ENCODE measurements at regions not wholly inside any gene's neighbourhood (a gene's known extent, or its start where the extent isn't known, plus 50 kb on each side); places are given as distances from the start of the nearest gene placed in this dataset.

DNA sequence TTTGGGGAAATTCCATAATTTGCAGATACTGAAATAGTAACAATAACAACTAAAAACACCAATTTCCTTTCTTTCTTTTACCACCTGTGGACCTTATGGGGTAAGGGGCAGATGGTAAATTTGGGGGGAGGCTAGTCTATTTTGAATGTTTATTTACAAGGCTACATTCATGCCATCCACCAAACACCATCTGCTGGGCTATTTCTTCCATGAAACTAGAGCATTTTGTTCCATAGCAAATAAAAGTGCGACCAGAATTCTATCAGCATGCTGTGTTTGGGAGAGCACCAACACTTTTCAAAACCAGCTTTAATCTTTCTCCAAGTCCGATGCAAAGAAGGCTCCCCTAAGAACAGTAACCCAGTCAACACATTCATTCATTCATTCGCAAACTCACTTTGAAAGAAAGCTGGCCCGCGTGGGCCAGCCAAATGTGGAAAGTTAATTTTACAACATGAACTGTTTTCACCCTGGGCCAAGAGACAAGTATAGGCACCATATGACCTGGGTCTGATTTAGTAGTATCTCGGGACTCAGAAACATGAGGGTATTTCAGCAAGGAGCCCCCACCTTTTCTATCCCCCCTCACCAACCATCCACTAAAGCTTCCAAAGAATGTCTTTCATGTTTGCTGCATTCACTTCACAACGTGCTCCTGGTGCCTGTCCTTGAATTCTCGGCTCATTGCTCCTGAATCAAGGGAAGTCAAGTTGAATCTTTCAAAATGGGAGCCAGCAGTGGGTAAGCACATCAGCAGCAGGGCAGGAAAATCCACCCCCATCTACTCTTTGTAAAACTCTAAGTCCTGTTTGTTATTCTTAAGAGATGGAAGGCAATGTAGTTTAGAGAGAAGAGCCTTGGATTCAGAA lies 210.6 kb downstream of the C1D start:
- DNase-seq (ENCODE audit: low read depth in 2 of 3, low spot score in 2 of 3) = no peak

DNA sequence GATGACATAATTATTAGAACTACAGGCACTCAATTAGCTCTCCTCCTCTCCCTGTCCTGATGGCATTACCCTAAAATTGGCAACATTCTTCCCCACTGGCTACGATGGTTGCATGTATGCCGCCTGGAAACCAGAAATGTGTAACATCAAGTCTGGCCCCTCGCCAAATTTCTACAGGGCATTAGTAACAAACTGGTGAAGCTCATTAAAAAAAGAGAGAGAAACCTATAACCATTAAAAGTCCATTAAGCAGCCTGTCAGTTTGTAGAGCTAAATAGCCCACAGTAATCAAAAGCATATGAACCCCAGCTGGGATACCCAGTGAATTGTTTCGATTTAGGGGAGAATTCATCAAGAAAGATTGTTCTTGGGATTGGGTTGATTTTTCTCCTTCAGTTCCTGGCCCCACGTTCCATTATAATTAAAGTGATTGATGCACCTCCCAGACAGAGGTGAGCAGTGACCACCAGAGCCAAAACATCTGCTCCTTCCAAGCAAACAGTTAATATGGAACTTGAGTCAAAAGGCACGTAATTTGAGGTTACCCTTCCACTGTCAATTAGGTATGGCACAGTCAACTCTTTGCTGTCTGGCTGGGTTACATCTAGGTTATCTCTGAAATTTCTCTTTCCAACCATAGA lies 208.6 kb downstream of the C1D start:
- DNase-seq (ENCODE audit: low read depth in 2 of 3, low spot score in 2 of 3) = no peak

DNA sequence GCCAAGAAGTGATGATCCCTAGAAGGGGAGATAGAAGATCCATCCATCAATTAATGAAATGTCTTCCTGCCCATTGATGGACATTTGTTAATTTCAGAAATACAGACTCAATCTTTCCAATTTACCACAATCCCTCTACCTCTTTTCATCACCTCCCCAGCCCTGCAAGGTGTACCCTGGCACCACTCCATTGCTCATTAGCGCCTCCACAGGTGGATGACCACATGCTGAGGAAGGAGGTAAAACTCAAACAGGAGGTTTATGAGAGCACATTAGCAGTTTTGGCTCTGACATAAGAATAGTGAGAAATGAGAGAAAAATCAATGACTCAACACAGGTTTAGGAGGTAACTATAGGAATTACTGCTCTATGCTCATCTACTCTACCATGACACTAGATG lies 208.0 kb downstream of the C1D start:
- no peak for DNase-seq (ENCODE audit: low read depth in 2 of 3, low spot score in 2 of 3)

DNA sequence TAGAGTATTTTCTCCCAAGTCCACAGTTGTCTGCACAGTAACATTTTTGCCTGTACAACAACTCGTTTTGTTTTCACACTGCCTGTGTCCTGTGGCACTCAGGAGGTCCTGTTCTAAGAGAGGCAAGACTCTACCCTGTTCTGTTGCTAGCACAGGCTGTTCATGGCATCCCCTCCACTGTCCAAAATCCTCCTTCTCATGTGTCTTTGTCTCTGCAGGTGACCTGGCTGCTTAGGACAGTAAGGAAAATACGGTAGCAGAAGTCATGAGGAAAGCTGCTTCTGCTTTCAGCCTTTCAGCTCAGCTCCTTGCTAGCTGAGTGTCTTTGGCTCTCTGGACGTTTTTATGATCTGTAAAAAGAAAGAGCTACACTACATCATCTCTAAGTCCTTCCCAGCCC lies 205.9 kb downstream of the C1D start:
- DNase-seq (ENCODE audit: low read depth in 2 of 3, low spot score in 2 of 3) = no peak

DNA sequence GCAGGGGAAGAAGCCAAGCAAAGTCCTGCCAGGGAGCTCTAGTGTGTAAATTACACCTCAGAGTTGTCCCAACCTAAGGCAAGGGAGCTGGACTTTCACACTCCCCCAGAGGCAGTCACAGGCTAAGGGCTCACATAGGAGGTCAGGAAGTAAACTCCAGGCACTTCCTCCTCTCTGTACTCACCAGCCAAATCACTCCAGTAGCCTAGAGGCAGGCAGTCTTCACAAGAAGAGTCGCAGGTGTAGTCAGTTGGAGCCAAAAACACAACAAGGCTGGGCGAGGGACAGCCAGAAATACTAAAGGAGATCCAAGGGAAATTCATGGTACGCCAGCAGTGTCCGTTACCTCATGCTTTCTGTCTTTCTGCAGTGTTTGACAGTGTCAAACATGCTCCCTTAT lies 205.0 kb downstream of the C1D start:
- DNase-seq (ENCODE audit: low read depth in 2 of 3, low spot score in 2 of 3) = no peak

DNA sequence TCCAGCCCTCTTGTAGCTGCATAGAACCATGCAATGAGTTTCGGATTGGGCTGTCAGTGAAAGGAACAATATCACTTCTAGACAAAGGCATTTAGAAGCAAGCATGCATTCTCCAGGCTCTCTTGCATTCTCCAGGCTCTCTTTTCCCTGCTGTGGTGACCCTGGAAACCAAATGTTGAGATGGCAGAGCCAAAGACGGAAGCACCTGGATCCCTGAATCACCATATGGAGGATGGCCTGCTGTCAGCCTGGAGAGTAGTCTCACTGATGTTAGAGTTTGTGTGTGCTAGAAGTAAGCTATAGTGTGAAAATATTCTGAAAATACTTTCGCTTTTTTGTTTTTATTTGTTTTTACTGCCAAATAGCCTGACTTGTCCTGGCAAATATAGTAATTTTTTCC lies 203.9 kb downstream of the C1D start:
- no peak for DNase-seq (ENCODE audit: low read depth in 2 of 3, low spot score in 2 of 3)

DNA sequence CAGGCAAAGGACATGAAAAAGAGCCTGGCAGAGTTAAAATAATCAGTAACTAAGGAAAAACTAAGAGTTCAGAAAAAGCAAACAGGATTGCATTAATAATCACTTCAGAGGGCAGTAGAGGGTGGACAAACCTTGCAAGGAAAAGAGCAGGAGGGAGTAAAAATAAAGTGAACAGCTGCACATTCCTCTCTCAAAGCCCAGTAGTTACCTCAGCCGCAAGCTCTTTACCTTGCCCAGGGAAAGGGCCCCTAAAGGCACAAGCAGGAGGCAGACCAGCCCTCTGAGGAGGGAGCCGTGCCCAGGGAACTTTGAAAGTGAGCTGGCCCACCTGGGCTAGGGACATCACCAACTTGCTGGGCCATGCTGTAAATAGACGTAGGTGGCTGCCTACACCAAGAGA lies 196.9 kb downstream of the C1D start:
- DNase-seq (ENCODE audit: low read depth in 2 of 3, low spot score in 2 of 3) = no peak

DNA sequence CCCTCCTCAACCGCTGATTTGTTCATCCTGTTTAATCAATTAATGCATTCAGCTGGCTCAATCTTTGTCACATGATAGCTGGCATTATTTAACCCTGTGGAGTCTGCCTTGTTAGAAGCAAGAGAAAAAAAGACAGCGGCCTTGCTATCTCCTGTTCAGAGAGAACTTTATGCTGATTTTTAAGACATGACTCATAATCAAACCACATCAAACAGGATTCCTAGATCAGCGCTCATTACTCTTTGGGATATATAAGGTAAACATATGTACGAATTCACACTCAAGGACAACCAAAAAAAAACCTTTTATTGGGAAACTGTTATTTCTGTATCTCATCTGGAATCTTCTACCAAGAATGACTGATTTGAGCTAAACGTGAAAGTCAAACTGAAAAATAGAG lies 195.1 kb downstream of the C1D start:
- DNase-seq (ENCODE audit: low read depth in 2 of 3, low spot score in 2 of 3) = no peak

DNA sequence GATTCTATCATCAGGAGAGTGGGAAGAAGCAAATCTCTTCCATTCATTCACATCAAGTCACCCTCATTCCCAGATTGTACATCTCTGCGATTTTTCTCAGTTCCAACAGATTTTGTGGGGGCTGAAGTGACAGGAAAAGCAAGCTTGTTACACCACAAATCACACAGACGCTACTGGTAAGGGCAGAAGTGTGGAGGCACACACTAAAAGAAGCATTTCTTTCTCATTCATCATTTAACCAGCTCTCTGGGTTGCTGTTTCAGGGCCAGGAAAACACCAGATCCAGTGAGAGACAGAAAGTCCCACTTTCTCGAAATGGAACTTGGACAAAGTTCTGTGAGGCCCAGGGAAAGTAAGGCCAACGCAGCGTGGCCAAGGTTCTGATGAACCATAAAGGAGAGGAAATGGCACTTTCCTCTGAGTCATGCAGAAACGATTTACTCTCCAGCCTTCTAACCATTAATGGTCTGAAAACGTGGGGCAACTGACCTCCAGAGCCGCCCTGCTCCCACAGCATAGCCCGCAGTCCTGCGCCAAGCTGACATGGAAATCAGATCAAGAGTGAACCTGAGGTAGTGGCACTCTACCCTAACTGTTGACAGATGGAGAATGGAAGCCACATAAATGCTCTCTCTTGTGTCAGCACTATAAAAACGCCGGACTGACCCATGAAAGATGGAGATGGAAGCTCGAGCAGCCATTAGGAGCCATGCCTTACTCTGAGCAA lies 191.0 kb downstream of the C1D start:
- DNase-seq (ENCODE audit: low read depth in 2 of 3, low spot score in 2 of 3) = no peak

DNA sequence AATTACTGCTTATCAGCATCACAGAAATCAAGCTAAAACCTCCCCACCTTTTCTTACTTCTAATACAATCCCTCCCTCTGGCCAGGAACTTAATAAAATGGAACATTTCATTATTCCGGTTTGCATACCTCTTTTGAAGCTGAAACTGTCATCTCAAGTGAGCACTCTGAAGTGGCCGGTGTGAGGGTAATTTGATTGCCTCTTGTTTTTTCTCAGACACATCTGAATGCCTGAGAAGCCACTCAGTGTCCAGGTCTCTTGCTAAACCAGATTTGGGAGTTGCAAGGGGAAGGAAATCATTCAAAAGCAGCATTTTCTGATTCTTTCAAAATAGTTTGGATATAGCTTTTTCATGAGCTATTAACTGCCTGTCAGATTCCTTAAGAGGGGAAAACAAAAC lies 190.3 kb downstream of the C1D start:
- no peak for DNase-seq (ENCODE audit: low read depth in 2 of 3, low spot score in 2 of 3)

DNA sequence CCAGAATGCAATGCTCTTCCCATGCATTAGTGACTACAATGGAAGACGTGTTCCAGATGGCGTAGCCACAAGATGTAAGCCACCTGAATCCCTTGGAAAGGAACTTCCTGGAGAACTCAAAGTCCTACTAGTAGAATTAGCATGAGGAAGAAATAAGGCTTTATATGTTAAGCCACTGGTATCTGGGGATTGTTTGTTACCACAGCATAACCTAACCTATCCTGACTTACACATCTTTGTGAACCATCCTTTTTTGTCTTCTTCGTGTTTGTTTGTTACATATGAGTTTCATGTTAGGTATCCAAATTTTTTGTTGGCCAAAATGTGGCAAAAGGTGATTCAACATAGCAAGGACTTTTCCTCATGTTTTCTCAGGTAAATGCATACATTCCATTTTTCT lies 188.9 kb downstream of the C1D start:
- DNase-seq (ENCODE audit: low read depth in 2 of 3, low spot score in 2 of 3) = no peak

DNA sequence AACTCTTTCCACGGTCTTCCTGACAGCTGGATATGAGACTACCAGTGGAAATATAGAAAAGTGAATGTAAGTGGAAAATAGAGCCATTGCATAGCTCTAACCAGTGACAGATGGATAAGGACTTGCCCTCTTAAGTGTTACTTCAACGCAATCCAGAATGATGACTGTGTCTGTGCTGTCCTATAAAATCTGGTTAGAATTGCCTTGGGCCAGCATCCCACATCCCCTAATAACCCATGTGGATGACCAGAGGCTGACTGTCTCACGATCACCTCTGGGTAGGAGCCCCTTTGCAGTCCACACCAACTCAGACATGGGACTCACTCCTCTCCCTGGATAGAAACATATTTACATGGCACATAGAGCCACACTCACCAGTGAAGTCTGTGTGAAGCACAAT lies 186.6 kb downstream of the C1D start:
- DNase-seq (ENCODE audit: low read depth in 2 of 3, low spot score in 2 of 3) = no peak

DNA sequence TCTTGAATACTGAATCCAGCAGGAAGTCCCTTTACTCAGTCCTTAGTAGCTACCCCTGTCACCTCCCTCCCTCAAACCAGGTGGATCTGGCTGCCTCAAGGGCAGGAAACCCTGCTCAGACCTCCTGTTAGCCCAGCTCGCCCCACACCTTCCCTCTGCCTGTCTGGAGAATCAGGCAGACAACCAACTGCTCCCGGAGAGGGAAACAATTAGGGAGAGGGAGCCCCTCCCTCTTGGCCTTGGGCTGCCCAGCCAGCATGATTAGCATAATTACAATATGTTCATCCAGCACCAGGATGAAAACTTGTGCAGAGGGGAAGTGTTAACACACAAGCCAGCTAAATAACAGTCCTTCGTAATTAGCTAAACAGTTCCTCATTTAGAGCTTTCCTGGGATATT lies 185.5 kb downstream of the C1D start:
- DNase-seq (ENCODE audit: low read depth in 2 of 3, low spot score in 2 of 3) = no peak

DNA sequence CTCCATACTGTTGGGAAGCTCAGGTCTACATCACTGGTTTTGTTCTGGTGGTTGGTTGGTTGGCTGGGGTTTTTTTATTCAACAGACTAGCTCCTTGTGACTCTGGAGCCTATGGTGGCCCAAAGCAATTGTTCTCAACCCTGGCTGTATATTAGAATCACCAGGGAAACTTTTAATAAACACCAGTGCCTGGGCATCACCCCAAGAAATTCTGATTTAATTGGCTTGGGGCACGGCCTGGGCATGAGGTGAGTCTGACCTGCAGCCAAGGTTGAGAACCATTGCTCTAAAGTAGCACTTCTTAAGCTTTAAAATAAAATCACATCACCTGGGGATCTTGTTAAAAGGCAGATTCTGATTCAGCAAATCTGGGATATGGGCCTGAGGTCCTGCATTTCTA lies 184.1 kb downstream of the C1D start:
- DNase-seq (ENCODE audit: low read depth in 2 of 3, low spot score in 2 of 3) = no peak

DNA sequence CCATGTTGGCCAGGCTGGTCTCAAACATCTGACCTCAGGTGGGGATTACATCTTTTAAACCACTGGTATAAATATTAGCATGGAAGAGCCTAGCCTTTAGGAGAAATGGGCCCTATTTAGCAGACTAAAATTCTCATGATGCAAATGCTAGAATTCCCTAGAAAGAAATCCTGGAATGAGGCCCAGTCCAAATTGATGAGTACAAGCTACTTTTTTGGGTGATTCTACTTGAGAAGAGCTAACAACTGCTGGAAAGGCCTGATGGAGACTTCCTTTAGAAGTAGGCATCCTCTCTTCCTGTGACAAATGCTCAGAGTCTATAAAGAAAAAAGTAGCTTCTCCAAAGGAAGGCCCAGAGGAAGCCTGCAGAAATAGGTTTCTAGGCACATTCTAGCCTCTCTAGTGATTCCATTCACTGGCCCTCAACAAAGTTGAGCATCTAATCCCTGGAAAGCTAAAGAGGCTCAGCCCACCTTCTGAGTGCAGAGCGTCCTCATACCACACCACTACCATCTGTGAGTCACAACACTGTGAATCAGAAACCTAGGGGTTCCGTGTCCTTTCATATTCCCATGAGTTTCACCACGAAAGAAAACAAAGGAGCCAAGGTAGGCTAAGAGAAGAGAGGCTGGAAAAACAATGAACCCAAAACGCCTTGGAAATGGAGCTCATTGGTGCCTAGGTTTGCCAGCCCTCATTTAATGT lies 183.1 kb downstream of the C1D start:
- DNase-seq (ENCODE audit: low read depth in 2 of 3, low spot score in 2 of 3) = no peak

DNA sequence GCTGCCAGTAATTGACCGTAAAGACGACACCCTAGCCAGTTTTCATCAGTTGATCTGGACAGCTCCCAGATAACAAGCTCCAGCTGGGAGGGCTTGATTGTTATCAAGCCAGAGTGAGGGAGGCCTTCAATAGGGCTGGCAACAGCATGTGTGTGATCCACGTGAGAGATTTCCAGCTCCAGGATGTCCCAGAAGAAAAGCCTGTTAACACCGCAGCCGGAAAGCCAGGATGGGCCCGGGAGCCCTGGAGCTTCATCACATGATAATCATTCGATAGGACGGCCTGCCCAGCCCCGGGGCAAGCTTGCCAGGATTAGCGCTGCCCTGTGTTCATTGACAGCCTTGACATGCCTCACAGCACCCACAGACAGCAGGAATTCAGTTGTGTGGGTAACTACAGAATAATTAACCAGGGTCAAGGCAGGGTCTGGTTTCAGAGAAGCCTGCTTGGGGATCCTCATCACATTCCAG lies 182.5 kb downstream of the C1D start:
- DNase-seq (ENCODE audit: low read depth in 2 of 3, low spot score in 2 of 3) = no peak

DNA sequence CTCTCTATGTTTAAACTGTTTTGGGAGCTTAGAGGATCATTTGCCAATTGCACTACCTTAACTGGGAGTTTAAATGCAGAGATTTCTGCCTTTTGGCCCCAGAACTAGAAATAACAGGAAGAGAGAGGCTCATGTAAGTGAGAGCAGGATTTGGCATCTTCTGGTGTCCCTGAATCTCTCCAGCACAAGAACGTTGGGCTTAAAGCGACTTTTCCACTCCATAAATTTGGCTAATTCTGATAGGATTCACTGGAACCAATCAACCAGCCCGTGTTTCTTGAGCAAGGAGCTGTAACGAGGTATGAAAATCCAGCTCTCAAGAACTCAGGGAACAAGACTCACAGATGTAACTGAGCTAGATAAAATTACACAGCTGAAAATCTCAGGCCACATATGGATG lies 181.0 kb downstream of the C1D start:
- no peak for DNase-seq (ENCODE audit: low read depth in 2 of 3, low spot score in 2 of 3)

DNA sequence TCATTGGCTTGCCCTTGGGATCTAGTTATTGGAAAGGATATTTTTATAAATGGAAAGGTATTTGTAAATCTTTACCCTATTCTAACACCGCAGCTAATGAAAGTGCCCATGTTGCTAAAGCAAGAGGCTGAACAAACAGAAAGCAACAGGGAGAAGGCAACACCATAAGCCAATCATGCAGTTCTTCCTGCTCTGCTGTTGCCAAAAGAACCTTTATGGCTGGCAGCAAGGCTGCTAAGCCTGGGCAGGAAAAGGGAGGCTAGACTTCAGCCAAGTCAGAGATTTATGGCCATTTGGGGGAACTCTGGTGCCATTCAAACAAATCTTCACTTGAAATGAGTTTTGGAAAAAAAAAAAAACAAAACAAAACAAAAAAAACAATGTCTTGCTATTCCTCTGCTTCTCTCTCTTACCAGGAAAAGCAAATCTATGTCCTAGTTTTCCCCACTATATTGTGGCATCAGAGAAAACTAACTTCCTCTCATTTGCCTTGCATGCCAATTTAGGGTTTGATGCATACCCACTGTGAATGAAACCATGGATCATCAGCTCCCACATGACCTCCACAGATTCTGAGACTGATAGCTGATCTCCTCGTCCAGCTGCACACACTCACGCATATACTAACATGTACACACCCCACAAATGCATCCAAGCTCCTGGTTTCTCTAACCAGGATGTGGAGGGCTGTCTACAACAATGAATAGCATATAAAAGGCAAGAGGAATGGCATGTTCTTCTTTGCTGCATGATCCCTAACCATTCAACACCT lies 179.3 kb downstream of the C1D start:
- peak in 1 of 3 donors; percentile 1 for DNase-seq (ENCODE audit: low read depth in 2 of 3, low spot score in 2 of 3)

DNA sequence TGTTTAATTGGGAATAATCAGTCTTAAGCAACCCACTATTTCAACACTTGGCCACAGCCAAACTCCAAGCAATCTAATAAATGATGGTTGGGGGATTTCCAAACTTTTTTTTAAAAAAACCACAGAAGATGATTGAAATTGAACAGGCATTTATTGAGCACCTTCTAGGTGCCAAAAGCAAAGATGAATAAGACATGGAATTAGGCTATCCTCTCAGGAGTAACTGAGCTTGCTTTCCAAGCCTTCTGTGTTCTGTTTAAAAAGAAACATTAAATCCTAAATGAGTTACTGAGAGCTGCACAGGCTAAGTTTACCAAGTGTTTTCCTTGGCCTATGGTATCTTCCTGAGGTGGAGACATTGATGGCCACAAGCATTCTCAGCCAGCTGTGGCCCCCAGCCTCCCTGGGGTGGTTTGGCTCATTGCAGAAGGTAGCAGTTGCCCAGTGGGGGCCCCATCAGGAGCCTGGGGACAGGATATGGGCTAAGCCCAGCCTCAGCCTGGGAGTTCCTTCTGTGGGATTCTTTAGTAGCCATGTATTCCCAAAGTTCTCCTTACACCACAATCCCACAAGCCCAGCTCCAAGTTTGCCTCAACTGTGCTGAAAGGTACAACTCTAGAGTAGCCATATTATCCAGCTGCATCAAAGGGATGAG lies 174.3 kb downstream of the C1D start:
- no peak for DNase-seq (ENCODE audit: low read depth in 2 of 3, low spot score in 2 of 3)

DNA sequence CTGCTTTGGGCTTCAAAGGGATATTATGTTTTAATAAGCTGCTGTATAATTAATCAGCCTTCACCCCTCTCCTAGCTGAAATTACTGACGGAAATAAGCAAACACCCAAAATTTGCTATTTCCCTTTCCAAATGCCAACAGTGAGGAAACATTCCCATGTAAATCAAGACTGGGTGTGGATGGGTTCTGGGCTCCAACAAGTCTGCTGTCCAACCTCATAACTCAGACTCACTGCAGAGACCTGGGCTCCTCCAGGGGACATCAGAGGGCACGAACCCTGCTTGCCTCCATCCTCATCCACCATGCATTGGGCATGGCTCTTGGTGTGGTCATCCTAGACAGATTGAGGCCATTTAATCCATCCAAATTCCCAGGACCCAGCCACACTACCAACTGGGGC lies 173.7 kb downstream of the C1D start:
- no peak for DNase-seq (ENCODE audit: low read depth in 2 of 3, low spot score in 2 of 3)

Measured in hematopoietic multipotent progenitor cell (in vitro differentiated cells).